Astrocyte (in vitro differentiated cells and primary cell): ENCODE measurements at regions not wholly inside any gene's neighbourhood (a gene's known extent, or its start where the extent isn't known, plus 50 kb on each side); places are given as distances from the start of the nearest gene placed in this dataset.

Experiments
- EZH2 ChIP-seq: IDR thresholded peaks from 2 replicates; pipeline ENCODE4 v1.6.1; 2012; ENCODE audit warnings: mild to moderate bottlenecking, low read length, inconsistent platforms; ENCODE audit not compliant: insufficient read depth
- TF ChIP-seq, protein P1 (sequence below): IDR thresholded peaks from 2 replicates; pipeline ENCODE4 v1.5.1; 2011; ENCODE audit warnings: low read depth, mild to moderate bottlenecking, inconsistent platforms, low read length, moderate library complexity; ENCODE audit not compliant: insufficient read depth

DNA sequence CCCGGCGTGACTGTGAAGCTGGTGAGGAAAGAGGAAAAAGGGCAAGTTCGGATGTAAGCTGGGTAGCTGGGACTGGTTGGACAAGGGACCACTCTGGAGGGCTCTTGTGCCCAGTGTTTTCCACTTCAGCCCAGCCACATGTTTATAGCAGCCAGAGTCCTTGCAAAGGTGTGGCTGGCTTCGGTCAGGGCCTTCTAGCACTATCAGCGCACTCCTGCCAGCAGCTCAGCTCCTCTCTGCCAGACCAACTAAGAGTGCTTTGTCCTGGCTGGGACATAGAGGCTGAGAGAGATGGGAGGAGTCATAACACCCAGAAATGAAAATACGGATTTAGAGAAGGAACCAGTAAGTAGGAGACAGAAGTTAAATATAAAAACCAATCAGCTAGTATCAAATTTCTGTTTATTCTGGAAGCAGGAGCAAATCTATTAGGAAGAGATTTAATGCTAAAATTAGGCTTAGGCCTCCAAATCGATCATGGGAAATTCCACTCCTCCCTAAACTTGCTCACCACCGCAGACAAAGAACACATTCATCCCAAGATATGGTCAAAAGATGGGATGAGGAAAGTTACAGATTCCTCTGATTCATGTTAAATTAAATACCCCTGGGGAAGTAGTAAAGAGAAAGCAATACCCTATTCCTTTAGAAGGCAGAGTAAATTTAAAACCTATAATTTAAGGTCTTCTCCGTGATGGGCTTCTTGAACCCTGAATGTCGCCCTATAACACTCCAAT, 135.0 kb downstream of the RALA start:
- TF ChIP-seq EZH2: no peak
- TF ChIP-seq, protein P1, sequence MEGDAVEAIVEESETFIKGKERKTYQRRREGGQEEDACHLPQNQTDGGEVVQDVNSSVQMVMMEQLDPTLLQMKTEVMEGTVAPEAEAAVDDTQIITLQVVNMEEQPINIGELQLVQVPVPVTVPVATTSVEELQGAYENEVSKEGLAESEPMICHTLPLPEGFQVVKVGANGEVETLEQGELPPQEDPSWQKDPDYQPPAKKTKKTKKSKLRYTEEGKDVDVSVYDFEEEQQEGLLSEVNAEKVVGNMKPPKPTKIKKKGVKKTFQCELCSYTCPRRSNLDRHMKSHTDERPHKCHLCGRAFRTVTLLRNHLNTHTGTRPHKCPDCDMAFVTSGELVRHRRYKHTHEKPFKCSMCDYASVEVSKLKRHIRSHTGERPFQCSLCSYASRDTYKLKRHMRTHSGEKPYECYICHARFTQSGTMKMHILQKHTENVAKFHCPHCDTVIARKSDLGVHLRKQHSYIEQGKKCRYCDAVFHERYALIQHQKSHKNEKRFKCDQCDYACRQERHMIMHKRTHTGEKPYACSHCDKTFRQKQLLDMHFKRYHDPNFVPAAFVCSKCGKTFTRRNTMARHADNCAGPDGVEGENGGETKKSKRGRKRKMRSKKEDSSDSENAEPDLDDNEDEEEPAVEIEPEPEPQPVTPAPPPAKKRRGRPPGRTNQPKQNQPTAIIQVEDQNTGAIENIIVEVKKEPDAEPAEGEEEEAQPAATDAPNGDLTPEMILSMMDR: no peak
